Cardiac fibroblast (primary cell): ENCODE measurements at regions not wholly inside any gene's neighbourhood (a gene's known extent, or its start where the extent isn't known, plus 50 kb on each side); places are given as distances from the start of the nearest gene placed in this dataset.
"Not testable (repeated sequence)": the region's sequence is repeated elsewhere in the genome, so short reads cannot be mapped to it uniquely, and the experiment has no call there.

Experiments
- DNase-seq, 2 donors: peaks; one replicate each; pipeline versions ENCODE4 v3.0.0 to v3.0.0-alpha.2; 2010; ENCODE audit warnings: low read depth in 2 of 2
- H3K4me3 ChIP-seq, 2 donors: replicated peaks in 1 of 2; 1 replicate in 1 of 2; 2 replicates in 1 of 2; pipeline ENCODE4 v1.5.1; 2011; ENCODE audit warnings: low read depth in 2 of 2, low read length in 2 of 2, mild to moderate bottlenecking in 2 of 2, moderate library complexity in 1 of 2
- CTCF ChIP-seq: IDR thresholded peaks from one replicate; pipeline ENCODE4 v1.5.1; 2011; ENCODE audit warnings: low read depth, mild to moderate bottlenecking, low read length, inconsistent platforms

- TF ChIP-seq CTCF: no peak
- no peak for DNase-seq
- H3K4me3 ChIP-seq: no peak overlapping the region
These were observed 820.5 kb downstream of the BRD1 start for GRCh38 chr22:49007013-49007653.

DNA sequence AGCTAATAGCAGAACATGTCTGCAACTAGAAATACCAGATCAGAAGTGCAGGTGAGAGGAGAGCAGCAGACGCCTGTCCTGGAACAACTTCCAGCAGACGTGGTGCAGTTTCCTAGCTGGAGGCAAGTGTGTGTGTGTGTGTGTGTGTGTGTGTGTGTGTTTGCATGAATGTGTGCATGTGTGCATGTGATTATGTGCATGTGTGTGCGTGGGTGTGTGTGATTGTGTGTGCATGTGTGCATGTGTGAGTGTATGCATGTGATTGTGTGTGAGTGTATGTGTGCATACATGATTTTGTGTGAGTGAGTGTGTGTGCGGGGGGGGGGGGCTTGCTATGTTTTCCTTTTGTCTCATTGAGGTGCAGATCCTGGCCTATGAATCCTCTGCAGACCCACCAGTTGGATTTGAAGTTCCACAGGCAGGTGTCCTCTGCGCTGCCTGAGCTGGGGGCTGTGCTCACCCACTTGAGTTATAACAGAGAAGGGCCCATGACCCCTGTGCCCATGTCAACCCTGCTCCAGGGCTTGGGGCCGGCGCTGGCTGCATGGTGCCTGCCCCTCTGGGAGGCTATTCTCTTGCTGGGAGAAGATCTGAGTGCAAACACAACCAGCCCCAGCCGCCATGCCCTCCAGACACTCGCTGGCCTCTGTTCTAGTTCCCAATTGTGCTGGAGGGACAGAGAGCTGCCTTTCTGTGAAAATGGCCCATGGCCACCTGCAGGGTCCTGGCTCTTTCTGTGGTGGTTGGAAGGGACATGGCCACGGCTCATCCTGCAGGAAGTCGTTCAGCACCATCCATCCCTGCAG lies 821.3 kb downstream of the BRD1 start:
- no peak for DNase-seq
- no peak overlapping the region for H3K4me3 ChIP-seq
- no peak for TF ChIP-seq CTCF

DNA sequence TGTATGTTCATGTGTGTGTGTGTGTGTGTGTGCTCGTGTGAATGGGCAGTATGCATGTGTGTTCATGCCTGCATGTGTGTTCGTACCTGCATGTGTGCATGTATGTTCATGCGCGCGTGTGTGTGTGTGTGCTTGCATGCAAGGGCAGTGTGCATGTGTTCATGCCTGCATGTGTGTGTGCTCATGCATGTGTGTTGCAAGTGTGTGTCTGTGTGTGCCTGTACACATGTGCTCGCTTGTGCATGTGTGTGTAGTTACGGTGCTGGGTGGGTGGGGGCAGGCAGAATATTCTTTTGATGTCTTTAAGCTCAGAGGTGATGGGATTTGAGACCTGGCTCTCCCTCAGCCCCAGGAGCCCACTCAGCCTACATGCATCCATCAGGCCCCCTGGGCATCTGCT lies 822.1 kb downstream of the BRD1 start:
- H3K4me3 ChIP-seq: no peak overlapping the region
- no peak for DNase-seq
- no peak for TF ChIP-seq CTCF

DNA sequence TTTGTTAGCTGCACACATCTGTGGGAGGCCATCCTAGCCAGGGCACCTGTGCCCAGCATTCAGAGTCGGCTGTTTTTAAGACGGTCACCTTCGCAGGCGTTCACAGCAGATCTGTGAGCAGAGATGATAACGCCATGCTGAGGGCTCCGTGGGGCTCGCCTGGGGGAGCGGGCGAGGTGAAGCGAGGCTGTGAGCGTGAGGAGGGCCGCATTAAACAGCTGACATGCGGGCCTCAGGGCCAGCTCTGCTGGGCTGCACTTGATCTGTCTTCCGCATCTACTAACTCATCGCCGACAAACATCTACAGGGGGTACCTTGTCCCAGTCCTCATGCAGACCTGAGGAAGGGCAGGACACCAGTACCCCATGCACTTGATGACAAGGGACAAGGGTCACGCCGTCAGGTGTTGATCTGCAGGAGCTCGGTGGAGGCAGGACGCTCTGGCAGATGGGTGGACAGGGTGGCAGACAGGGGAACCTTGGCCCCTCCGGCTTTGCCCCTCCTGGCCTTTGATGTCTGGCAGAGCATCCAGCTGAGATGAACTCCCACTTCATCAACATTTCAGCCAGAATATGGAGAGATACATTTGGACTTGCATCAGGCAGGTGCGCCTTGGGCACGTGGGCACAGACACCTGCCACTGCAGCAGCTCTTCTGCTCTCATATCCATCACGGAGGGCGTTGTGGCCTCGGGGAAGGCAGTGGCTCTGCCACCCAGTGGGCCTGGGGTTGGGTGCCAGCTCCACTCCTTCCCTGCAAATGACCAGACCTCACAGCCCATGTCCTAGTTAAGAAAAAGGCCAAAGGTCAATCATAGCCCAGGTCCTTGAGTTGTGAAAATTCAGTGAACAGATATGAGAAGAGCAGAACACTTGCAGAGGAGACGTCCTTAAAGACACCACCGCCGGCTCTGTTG lies 822.9 kb downstream of the BRD1 start:
- DNase-seq: no peak
- H3K4me3 ChIP-seq: no peak overlapping the region
- no peak for TF ChIP-seq CTCF

- not testable (repeated sequence) for DNase-seq
These were observed 830.1 kb downstream of the BRD1 start for GRCh38 chr22:48997605-48998004.

DNA sequence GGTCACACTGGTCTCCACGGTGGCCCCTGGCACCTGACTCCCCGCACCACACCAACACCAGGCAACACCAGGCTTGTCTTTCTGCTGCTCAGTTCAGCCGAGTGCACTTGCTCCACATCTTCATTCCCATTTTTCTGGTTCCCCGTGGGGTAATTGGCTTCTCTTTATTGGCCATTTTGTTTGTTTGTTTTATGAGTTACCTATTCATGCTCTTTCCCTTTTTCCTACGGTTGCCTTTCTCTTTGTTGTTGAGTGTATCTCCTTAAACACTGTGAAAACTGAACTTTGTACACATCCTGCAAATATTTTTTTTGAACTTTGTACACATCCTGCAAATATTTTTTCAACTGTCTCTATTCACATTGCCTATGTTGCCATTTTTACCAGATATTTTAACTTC lies 834.0 kb downstream of the BRD1 start:
- DNase-seq: no peak
- H3K4me3 ChIP-seq: no peak overlapping the region
- no peak for TF ChIP-seq CTCF

More at GRCh38 chr22:48997605-48998004, 830.1 kb downstream of the BRD1 start:
- H3K4me3 ChIP-seq: not testable (repeated sequence)

DNA sequence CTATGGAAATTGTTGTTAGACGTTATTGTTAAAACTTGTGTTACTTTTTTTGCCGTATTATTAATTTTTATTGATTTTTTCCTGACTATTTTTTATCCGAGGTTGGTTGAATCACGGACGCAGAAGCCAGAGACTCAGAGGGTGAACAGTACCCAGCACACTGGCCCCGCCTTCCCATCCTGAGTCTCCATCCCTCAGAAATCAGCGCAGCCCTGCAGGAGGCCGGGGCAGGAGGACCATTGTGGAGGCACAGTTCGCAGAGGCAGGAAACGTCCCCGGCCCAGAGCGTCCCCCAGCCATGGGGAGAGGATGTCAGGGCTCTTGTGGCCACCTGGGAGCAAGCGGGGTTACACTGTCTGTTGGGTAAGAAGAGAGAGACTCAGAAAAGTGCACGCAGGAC lies 843.0 kb downstream of the BRD1 start:
- no peak overlapping the region for H3K4me3 ChIP-seq
- DNase-seq: no peak
- TF ChIP-seq CTCF: no peak
